NCI-H526 (cell line): ENCODE measurements at regions not wholly inside any gene's neighbourhood (a gene's known extent, or its start where the extent isn't known, plus 50 kb on each side); places are given as distances from the start of the nearest gene placed in this dataset.

Experiments
- DNase-seq, 2 experiments: peaks; one replicate each; lab custom pipeline; 2025; lab: John Stamatoyannopoulos, UW

GRCh38 chrX:147693511-147693910, 218.2 kb upstream of the FMR1 start:
- no peak for DNase-seq

- no peak for DNase-seq
These were observed 212.7 kb upstream of the FMR1 start for GRCh38 chrX:147699061-147699460.

- DNase-seq: no peak
These were observed 201.4 kb upstream of the FMR1 start for GRCh38 chrX:147710301-147710700.

- DNase-seq: no peak
These were observed 178.3 kb upstream of the FMR1 start for GRCh38 chrX:147733369-147733768.

GRCh38 chrX:147735364-147735763, 176.4 kb upstream of the FMR1 start:
- no peak for DNase-seq

- no peak for DNase-seq
These were observed 175.7 kb upstream of the FMR1 start for GRCh38 chrX:147736045-147736444.

- no peak for DNase-seq
These were observed 174.0 kb upstream of the FMR1 start for GRCh38 chrX:147737690-147738089.

GRCh38 chrX:147738265-147738664, 173.5 kb upstream of the FMR1 start:
- no peak for DNase-seq

GRCh38 chrX:147739196-147739595, 172.5 kb upstream of the FMR1 start:
- no peak for DNase-seq

GRCh38 chrX:147741776-147742175, 169.9 kb upstream of the FMR1 start:
- no peak for DNase-seq

GRCh38 chrX:147749308-147749707, 162.4 kb upstream of the FMR1 start:
- no peak for DNase-seq

GRCh38 chrX:147757750-147758149, 154.0 kb upstream of the FMR1 start:
- DNase-seq: no peak

- no peak for DNase-seq
These were observed 148.6 kb upstream of the FMR1 start for GRCh38 chrX:147763131-147763530.

GRCh38 chrX:147764868-147765267, 146.9 kb upstream of the FMR1 start:
- no peak for DNase-seq

GRCh38 chrX:147770858-147771257, 140.9 kb upstream of the FMR1 start:
- no peak for DNase-seq

- DNase-seq: no peak
These were observed 134.7 kb upstream of the FMR1 start for GRCh38 chrX:147776988-147777387.

GRCh38 chrX:147779173-147779572, 132.5 kb upstream of the FMR1 start:
- DNase-seq: no peak

- no peak for DNase-seq
These were observed 129.9 kb upstream of the FMR1 start for GRCh38 chrX:147781844-147782243.

GRCh38 chrX:147788641-147789350, 122.9 kb upstream of the FMR1 start:
- no peak for DNase-seq

- no peak for DNase-seq
These were observed 111.1 kb upstream of the FMR1 start for GRCh38 chrX:147800663-147801062.

GRCh38 chrX:147803948-147804347, 107.8 kb upstream of the FMR1 start:
- peak in 1 of 2 experiments; percentile 32 for DNase-seq

- no peak for DNase-seq
These were observed 99.9 kb upstream of the FMR1 start for GRCh38 chrX:147811803-147812202.

GRCh38 chrX:147827070-147827469, 84.6 kb upstream of the FMR1 start:
- no peak for DNase-seq

- no peak for DNase-seq
These were observed 83.0 kb upstream of the FMR1 start for GRCh38 chrX:147828719-147829118.
